Keratinocyte (primary cell): ENCODE measurements at regions not wholly inside any gene's neighbourhood (a gene's known extent, or its start where the extent isn't known, plus 50 kb on each side); places are given as distances from the start of the nearest gene placed in this dataset.

Experiments
- DNase-seq: peaks from one replicate; pipeline ENCODE4 v3.0.0-alpha.2; 2011; ENCODE audit warnings: low read depth, missing footprints, low spot score
- FAIRE-seq: peaks from 2 replicates; lab custom pipeline; 2011; peaks lifted over from hg19 to GRCh38; lab: Jason Lieb, UNC
- H2AFZ ChIP-seq: 2 replicates; pipeline ENCODE4 v1.6.0; 2012; ENCODE audit warnings: low read length, control low read depth, inconsistent platforms; ENCODE audit not compliant: control insufficient read depth
- H3K27ac ChIP-seq: 2 replicates; pipeline ENCODE4 v1.5.1; 2011; ENCODE audit warnings: low read length; ENCODE audit not compliant: control insufficient read depth, insufficient read depth
- H3K27me3 ChIP-seq: 3 replicates; pipeline ENCODE4 v1.6.0; 2011; ENCODE audit warnings: low read length; ENCODE audit not compliant: control insufficient read depth, insufficient read depth; ENCODE audit errors: extremely low read depth
- H3K36me3 ChIP-seq, 2 experiments: 2 replicates in 1 of 2; 3 replicates in 1 of 2; pipeline ENCODE4 v1.5.1; 2011; ENCODE audit warnings: low read length in 2 of 2, mild to moderate bottlenecking in 1 of 2; ENCODE audit not compliant: control insufficient read depth in 2 of 2, insufficient read depth in 2 of 2; ENCODE audit errors: extremely low read depth in 1 of 2
- H3K4me1 ChIP-seq: 3 replicates; pipeline ENCODE4 v1.5.1; 2011; ENCODE audit warnings: low read length; ENCODE audit not compliant: control insufficient read depth, insufficient read depth; ENCODE audit errors: extremely low read depth
- H3K4me2 ChIP-seq: 3 replicates; pipeline ENCODE4 v1.6.0; 2011; ENCODE audit warnings: low read depth, low read length; ENCODE audit not compliant: control insufficient read depth, insufficient read depth; ENCODE audit errors: extremely low read depth
- H3K4me3 ChIP-seq, 3 experiments: fragments of 200-600 bp in 1 of 3; sonication (generic) in 1 of 3; 2 replicates in 2 of 3; 3 replicates in 1 of 3; pipeline ENCODE4 v1.5.1; 2011 to 2016; ENCODE audit warnings: low read length in 3 of 3, mild to moderate bottlenecking in 3 of 3, control low read depth in 2 of 3, inconsistent platforms in 1 of 3, low read depth in 1 of 3, mixed read lengths in 1 of 3, mixed run types in 1 of 3, moderate library complexity in 1 of 3; ENCODE audit not compliant: control insufficient read depth in 2 of 3, insufficient read depth in 2 of 3; ENCODE audit errors: extremely low read depth in 1 of 3
- H3K79me2 ChIP-seq: 2 replicates; pipeline ENCODE4 v1.6.0; 2012; ENCODE audit warnings: low read length; ENCODE audit not compliant: control insufficient read depth, insufficient read depth
- H3K9ac ChIP-seq: 3 replicates; pipeline ENCODE4 v1.6.0; 2011; ENCODE audit warnings: low read length; ENCODE audit not compliant: control insufficient read depth, insufficient read depth; ENCODE audit errors: extremely low read depth
- H3K9me1 ChIP-seq: 3 replicates; pipeline ENCODE4 v1.6.0; 2011; ENCODE audit warnings: low read length; ENCODE audit not compliant: control insufficient read depth, insufficient read depth; ENCODE audit errors: extremely low read depth
- H3K9me3 ChIP-seq: 2 replicates; pipeline ENCODE4 v1.5.1; 2012; ENCODE audit warnings: low read depth, low read length; ENCODE audit not compliant: control insufficient read depth
- H4K20me1 ChIP-seq: 3 replicates; pipeline ENCODE4 v1.6.0; 2011; ENCODE audit warnings: low read length; ENCODE audit not compliant: control insufficient read depth, insufficient read depth; ENCODE audit errors: extremely low read depth
- EZH2 ChIP-seq: IDR thresholded peaks from one replicate; pipeline ENCODE4 v1.6.1; 2012; ENCODE audit warnings: inconsistent platforms, mild to moderate bottlenecking, low read length, moderate library complexity
- dilution Hi-C: fragments of 300-500 bp; cut with MboI; formaldehyde crosslinking; loops from one replicate; pipeline ENCODE4 v1.7.0; 2020; ENCODE audit warnings: low sequenced_read_pairs; ENCODE audit not compliant: extremely low pct_ligation_motif_present
- TF ChIP-seq, protein P1 (sequence below), 3 experiments: IDR thresholded peaks in 1 of 3; conservative IDR thresholded peaks in 1 of 3; optimal IDR thresholded peaks in 1 of 3; 2 replicates in 2 of 3; 3 replicates in 1 of 3; pipeline versions ENCODE3 to v1.5.1; 2011; ENCODE audit warnings: low read length in 3 of 3, mild to moderate bottlenecking in 3 of 3, moderate library complexity in 2 of 3, control low read depth in 1 of 3, inconsistent platforms in 1 of 3; ENCODE audit not compliant: insufficient read depth in 2 of 3; ENCODE audit errors: extremely low read depth in 1 of 3

DNA sequence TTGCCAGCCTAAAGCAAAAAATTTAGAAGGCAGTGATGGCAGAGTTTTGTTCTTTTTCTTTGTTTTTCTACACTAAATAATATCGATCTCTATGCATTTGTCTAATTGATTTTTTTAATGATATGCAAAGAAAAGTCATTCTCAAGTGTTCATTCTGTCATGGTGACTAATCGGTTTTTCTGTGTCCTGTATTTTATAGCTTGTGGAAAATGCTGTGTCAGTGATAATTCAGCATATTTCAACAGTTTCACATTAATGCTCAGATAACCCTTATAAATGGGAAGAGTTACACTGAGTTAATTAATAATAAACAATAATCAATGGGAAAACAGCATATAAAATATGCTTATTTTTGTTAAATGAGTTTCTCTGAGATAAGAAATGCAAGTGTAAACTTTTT, 824.9 kb downstream of the AMY1C start:
- Histone ChIP-seq H3K27ac (no peak overlapping the region), H3K36me3 (no peaks in the 10 kb centered on the region), H3K4me1 (no peaks in the 10 kb centered on the region), H3K9ac (no peak overlapping the region), H3K79me2 (no peaks in the 10 kb centered on the region), H3K9me3 (no peaks in the 10 kb centered on the region), H2AFZ (no peak overlapping the region), H3K4me3 (no peak overlapping the region), H3K4me2 (no peak overlapping the region), H3K27me3 (no peaks in the 10 kb centered on the region), H4K20me1 (no peaks in the 10 kb centered on the region), H3K9me1 (no peaks in the 10 kb centered on the region)
- dilution Hi-C loops = no loop called here
- DNase-seq = no peak
- no peak for FAIRE-seq
- TF ChIP-seq EZH2 = no peak
- TF ChIP-seq, protein P1, sequence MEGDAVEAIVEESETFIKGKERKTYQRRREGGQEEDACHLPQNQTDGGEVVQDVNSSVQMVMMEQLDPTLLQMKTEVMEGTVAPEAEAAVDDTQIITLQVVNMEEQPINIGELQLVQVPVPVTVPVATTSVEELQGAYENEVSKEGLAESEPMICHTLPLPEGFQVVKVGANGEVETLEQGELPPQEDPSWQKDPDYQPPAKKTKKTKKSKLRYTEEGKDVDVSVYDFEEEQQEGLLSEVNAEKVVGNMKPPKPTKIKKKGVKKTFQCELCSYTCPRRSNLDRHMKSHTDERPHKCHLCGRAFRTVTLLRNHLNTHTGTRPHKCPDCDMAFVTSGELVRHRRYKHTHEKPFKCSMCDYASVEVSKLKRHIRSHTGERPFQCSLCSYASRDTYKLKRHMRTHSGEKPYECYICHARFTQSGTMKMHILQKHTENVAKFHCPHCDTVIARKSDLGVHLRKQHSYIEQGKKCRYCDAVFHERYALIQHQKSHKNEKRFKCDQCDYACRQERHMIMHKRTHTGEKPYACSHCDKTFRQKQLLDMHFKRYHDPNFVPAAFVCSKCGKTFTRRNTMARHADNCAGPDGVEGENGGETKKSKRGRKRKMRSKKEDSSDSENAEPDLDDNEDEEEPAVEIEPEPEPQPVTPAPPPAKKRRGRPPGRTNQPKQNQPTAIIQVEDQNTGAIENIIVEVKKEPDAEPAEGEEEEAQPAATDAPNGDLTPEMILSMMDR (optimal IDR thresholded peaks at IDR 0.05 in 1 of 3, IDR thresholded peaks at IDR 0.05 in 1 of 3, conservative IDR thresholded peaks at IDR 0.05 in 1 of 3; ENCODE audit: extremely low read depth in 1 of 3, insufficient read depth in 2 of 3, low read length in 3 of 3) = no peak

- Histone ChIP-seq H3K9me3 (no peaks in the 10 kb centered on the region), H3K9me1 (no peaks in the 10 kb centered on the region), H4K20me1 (no peaks in the 10 kb centered on the region), H3K4me3 (no peak overlapping the region), H3K4me2 (no peak overlapping the region), H3K36me3 (no peaks in the 10 kb centered on the region), H3K9ac (no peak overlapping the region), H3K4me1 (no peaks in the 10 kb centered on the region), H2AFZ (no peak overlapping the region), H3K27ac (no peak overlapping the region), H3K79me2 (no peaks in the 10 kb centered on the region), H3K27me3 (no peaks in the 10 kb centered on the region)
- DNase-seq (no peak), FAIRE-seq (no peak)
- no peak for TF ChIP-seq EZH2
- TF ChIP-seq, protein P1 (optimal IDR thresholded peaks at IDR 0.05 in 1 of 3, IDR thresholded peaks at IDR 0.05 in 1 of 3, conservative IDR thresholded peaks at IDR 0.05 in 1 of 3; ENCODE audit: extremely low read depth in 1 of 3, insufficient read depth in 2 of 3, low read length in 3 of 3) = no peak
- dilution Hi-C loops = no loop called here
Measured at GRCh38 chr1:104592926-104593325, 843.2 kb downstream of the AMY1C start.
